NCI-H460 (cell line): ENCODE measurements at regions not wholly inside any gene's neighbourhood (a gene's known extent, or its start where the extent isn't known, plus 50 kb on each side); places are given as distances from the start of the nearest gene placed in this dataset.
"Not testable (repeated sequence)": the region's sequence is repeated elsewhere in the genome, so short reads cannot be mapped to it uniquely, and the experiment has no call there.

ENCODE experiments used
- DNase-seq: peaks from one replicate; pipeline ENCODE4 v3.0.0-alpha.2; 2016; ENCODE audit warnings: low read depth; ENCODE audit errors: extremely low read depth

DNA sequence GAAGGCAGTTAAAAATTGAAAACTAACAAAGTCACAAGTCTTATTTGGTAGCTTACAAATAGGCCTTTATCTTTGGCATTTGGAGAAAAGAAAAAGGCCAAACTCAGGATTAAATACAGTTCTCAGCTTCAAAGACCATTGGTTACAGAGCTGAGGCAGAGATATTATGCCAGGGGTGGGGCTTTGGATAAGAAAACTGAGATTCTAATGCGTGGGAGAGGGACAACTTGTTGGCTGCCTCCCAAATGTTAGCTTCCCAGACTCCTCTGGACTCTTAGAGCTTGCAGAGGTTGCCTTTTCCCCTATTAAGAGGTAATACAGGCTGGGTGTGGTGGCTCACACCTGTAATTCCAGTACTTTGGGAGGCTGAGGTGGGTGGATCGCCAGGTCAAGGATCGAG is 231.8 kb downstream of the SQOR start:
- no peak for DNase-seq

- no peak for DNase-seq
Measured at GRCh38 chr15:45867281-45867680, 232.5 kb downstream of the SQOR start.

DNA sequence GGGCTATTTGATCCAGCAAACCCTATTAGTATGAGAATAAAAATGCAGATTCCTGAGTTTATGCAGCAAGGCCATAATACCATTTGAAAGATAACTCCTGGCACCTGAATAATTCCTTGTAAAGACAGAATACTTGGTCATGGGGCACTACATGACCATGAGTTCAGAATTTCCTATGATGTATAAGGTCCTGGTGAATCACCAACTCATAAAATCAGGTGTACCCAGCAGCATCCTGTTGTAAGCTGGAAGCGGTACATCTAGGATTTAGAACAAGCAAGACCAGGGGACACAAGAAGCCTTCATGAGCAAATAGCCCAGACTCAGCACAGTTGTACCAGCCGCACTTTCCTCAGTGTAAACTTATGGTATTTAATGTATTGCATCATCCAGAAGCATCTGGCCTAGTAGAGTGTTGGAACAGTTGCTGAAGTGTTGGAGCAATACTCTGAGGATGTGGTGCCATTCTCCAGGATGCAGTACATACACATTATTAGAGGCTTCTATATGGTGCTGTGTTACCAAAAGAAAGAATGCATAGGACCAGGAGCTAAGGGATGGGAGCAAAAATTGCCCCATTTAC is 233.4 kb downstream of the SQOR start:
- no peak for DNase-seq

DNA sequence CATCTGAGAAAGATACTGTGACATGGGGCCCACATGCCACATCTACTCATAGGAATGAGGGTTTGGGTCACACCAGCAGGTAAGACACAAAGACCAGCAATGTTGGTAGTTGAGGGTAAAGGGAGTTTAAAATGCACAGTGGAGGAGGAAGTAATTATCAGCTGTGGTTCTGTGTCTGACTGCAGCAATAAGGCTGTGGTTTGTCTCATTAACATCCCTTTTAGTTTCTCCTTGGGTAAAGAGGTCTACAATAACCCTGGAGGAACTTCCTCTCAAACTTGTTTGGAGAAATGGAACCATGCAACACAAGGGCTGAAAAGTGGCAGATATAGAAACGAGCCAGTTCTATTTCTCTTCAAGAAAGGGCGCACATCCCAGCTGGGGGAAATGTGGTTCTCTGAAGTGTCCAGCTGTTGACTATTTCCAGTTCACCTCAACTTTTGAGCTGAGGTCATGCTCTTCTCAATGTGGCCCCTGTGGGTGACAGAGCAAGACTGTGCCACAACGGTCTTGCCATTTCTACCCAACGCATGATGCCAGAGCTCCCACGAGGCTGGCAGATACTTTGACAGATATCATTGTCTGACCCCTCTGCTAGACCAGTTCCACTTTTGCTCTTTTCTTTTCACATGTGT is 234.3 kb downstream of the SQOR start:
- no peak for DNase-seq

- no peak for DNase-seq
Measured at GRCh38 chr15:45871121-45871855, 236.5 kb downstream of the SQOR start.

GRCh38 chr15:45873781-45874180 is 239.0 kb downstream of the SQOR start:
- DNase-seq: no peak

GRCh38 chr15:45874566-45874965 is 239.7 kb downstream of the SQOR start:
- not testable (repeated sequence) for DNase-seq

DNA sequence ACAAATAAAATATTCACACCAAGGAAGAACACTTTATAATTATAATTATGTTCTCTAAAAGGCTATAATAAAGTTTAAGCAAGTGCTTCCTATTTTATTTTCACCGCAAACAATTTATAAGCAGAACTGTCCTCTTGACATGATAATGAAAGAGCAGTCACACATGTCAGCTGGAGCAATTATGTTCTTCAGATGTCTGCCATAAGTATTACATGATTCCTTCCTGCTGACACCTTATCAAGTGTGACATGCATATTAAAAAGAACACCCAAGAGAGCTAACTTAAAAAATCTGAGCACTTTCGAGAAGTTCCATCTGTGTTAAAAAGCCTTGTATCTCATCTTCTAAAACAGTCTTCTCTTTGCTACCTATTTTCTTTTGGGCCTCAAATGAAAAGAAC is 249.5 kb downstream of the SQOR start:
- no peak for DNase-seq

- no peak for DNase-seq
Measured at GRCh38 chr15:45884755-45885445, 250.1 kb downstream of the SQOR start.

- no peak for DNase-seq
Measured at GRCh38 chr15:45885801-45886200, 251.0 kb downstream of the SQOR start.

DNA sequence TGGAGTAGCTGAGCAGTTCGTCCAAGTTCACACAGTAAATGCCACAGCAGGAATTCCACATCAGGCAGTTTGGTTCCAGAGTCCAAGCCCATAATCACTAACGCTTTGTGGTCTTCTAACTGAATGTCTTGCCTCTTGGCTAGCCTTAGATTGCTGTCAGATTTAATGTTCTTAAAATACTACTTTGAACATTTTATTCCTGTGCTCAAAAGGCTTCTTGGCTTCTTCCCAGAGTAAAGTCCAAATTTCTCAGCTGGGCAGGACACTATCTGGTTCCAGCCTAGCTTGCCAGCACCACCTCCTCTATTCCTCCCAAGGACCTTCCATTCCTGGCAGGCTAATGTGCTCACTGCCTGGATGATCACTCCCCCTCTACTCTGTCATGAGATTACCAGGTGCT is 256.9 kb downstream of the SQOR start:
- no peak for DNase-seq

DNA sequence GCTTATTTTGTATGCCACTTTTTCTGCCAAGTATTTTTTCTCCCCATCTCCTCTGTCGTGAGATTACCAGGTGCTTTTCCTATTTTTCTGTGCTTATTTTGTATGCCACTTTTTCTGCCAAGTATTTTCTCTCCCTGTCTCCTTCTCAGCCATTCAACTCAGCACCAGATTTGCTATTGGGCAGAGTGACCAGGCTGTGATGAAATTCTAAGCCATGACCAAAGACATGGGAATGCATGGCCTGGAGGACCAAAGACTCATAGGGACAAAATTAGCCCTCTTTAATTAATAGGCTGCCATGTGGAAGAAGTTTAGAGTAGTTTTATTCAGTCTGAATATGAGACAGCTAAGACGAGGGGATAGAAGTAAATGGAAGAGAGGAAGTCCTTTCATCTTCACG is 257.4 kb downstream of the SQOR start:
- DNase-seq: no peak

GRCh38 chr15:45903283-45903682 is 268.5 kb downstream of the SQOR start:
- DNase-seq: no peak

DNA sequence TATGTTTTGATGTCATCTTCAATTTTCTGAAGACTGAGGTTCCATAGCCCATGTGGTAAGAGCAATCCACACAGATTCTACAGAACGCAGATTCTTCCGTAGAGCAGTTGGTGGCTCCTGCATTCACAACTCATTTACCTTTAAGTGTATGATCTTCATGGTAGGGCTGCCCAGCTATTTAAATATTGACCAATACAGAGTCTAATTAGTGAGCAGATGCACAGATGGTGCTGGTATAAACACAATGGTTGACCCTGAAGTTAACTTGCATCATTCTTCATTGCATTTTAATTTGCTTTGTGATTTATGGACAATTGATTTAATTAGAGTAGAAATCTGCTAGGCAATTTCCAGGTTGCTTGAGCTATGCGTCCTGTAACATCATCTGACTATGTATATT is 269.2 kb downstream of the SQOR start:
- DNase-seq: no peak

DNA sequence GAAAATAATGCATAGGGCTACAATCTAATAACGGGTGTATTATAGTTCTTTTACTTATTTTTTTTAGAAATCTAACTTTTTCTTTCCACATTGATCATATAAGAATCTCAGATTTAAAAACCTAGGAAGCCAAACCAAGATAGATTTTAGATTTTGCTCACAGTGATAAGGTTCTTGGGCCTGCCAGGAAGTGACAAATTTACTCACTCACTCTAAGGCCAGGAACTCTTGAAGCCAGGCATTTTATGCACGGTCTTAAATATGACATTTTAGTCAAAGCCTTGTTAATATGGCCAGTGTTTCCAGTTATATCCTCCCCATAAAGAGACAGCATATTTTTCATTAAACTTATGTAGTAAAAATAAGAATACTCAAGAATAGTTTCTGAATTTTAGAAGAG is 271.4 kb downstream of the SQOR start:
- DNase-seq: no peak

DNA sequence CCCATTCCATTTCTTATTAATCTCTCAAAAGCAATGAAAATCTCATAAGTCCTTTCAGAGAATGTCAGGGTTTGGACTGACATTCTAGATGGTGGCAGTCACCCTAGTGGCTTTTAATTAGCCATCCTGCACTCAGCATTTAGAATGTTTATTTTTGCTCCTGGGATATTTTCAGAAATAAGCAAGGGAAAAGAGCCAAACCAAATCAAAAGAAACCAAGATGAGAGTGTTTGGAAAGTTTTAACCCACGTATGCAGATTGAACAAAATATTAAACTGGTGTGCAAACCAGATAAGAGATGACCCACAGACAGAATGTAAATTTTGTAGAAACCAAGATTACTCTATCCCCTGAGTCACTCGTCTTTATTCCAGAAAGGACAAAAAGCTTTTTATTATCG is 275.8 kb downstream of the SQOR start:
- no peak for DNase-seq

DNA sequence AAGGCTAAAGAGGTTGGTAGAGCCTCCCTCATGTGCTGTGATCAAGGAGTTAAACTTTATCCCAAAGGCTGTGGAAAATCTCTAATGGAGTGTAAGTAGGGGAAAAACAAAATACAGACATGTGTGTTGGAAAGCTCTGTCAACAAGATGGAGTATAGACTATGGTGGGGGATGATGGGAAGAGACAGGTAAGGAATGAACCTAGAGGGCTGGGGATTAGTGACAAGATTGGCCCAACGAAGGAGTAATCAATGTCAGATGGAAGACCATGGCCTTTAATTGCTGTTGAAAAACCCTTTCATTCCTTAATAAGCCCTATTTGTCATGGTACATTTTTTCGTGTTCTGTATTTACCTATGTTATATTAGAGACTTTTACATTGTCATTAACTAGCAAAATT is 278.6 kb downstream of the SQOR start:
- no peak for DNase-seq

DNA sequence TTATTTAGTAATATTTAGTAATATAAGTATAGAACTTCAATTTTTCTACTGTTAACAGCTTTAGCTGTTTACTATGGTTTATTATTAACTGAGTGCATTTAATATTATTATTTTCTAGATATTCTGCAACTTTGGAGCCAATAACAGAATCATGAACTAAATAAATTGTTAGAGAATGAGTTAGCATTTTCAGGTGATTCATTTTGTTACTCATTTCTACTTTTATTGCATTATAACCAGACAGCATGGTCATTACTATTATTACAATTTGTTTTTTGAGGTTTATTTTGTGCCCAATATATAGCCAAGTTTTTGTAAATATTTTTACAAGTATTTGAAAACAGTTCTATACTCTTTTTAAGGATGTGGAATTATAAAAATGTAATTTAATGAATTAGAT is 279.6 kb downstream of the SQOR start:
- DNase-seq: no peak

DNA sequence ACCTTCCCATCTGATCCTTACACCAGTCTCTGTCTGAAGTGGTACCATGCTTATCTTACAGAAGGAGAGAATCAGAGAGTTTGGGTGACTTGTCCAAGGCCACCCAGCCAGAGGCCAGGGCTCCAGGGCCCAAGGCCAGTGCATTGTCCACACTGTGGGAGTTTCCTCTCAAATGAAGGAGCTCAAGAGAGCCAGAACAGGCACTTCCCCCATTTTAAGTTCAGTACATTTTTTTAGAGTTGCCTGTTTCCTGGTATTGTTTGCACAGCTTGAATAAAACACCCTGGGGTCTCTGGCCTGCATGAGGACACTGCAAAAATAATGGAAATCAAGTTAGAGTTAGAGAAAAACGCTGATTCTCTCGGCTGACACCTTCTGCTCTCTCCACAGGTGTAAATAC is 284.0 kb downstream of the SQOR start:
- DNase-seq: no peak

DNA sequence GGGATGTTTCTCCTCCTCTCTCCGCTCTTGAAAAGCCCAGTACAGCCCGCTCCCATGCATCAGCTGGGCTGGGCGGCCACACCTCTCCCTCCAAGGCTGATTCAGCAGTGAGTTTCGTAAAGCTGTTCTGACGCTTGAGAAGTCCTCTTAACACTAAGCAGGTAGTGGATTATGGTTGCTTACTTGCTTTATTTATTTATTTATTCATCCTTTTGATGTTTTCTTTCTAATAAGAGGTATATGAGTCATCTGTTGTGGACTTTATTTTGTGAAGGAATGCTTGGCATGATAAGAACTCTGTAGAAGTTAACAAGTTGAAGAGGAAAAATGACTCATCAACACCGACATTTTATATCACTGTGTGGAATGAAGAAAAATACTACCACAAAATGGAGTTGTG is 285.0 kb downstream of the SQOR start:
- peak; percentile 81 for DNase-seq

DNA sequence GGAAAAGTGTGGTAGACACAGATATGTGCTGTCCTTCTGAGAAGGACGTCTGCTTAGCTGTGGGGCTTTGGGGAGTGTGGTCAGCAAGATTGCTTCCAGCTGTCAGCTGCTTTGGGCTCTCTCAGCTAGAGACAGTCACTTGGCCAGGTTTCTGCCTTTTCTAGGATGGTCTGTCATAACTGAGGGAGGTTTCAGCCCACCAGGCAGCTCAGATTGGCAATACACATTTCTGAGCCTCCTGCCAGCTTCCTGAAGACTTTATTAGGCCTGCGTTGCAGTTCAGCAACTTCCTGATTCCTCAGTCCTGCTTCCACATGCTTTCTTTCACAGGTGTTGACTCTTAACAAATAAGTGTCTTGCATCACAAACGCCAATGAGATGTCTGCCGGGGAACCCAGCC is 286.5 kb downstream of the SQOR start:
- DNase-seq: no peak

GRCh38 chr15:45921978-45922377 is 287.1 kb downstream of the SQOR start:
- no peak for DNase-seq
